ENCODE measurements at regions not wholly inside any gene's neighbourhood (a gene's known extent, or its start where the extent isn't known, plus 50 kb on each side); places are given as distances from the start of the nearest gene placed in this dataset.

- Histone ChIP-seq H3K27ac (peak overlapping the region; percentile 11 to 86), H3K4me3 (no peak overlapping the region)
- DNase-seq (ENCODE audit: low spot score) = peak; percentile 28
- TF ChIP-seq, protein P1, sequence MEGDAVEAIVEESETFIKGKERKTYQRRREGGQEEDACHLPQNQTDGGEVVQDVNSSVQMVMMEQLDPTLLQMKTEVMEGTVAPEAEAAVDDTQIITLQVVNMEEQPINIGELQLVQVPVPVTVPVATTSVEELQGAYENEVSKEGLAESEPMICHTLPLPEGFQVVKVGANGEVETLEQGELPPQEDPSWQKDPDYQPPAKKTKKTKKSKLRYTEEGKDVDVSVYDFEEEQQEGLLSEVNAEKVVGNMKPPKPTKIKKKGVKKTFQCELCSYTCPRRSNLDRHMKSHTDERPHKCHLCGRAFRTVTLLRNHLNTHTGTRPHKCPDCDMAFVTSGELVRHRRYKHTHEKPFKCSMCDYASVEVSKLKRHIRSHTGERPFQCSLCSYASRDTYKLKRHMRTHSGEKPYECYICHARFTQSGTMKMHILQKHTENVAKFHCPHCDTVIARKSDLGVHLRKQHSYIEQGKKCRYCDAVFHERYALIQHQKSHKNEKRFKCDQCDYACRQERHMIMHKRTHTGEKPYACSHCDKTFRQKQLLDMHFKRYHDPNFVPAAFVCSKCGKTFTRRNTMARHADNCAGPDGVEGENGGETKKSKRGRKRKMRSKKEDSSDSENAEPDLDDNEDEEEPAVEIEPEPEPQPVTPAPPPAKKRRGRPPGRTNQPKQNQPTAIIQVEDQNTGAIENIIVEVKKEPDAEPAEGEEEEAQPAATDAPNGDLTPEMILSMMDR (IDR thresholded peaks at IDR 0.05) = no peak
Observed at GRCh38 chr18:59052965-59053820, 86.5 kb upstream of the SEC11C start.

DNA sequence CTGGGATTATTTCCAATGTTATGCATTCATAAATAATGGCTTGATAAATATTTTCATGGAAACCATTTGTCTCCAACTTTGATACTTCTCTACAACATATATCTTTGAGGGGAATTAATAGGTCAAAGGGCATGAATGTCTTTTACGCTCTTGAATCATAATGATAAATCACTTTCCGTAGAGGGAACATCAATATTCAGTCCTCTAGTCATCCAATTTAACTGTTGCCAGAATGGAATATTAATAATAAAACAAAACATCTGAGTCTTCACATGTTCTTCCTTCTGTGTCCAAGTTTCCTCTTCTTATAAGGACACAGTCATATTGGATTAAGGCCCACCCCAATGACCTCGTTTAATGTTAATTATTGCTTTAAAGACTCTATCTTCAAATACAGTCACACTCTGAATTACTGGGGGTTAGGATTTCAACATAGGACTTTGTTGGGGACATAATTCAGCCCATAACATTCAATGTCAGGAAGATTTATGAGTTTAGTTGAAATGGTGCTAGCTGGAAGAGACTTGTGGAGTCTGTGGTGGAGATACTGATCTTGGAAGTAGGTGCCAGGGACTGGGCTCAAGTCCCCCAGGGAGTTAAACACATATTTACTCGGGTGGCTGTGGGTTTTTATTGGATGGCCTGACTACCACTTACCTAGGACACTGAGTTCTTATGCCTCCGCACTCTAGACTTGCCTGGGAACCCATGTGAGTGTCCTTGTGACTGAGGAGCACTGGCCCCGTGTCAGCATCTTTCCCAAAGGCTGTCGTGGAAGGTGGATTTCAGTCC lies 85.0 kb upstream of the SEC11C start:
- peak; percentile 75 for DNase-seq (ENCODE audit: low spot score)
- Histone ChIP-seq H3K27ac (peak overlapping the region; percentile 66 to 73), H3K4me3 (no peak overlapping the region)
- TF ChIP-seq, protein P1 (IDR thresholded peaks at IDR 0.05) = no peak

GRCh38 chr18:59055345-59056032 lies 84.2 kb upstream of the SEC11C start:
- peak overlapping the region; percentile 66 to 73 for H3K27ac ChIP-seq
- peak; percentile 68 for DNase-seq (ENCODE audit: low spot score)
- H3K4me3 ChIP-seq = no peak overlapping the region
- TF ChIP-seq, protein P1 (IDR thresholded peaks at IDR 0.05) = no peak

- TF ChIP-seq, protein P1 (IDR thresholded peaks at IDR 0.05) = peak; percentile 79
- Histone ChIP-seq H3K27ac (peak overlapping the region in 1 of 2 donors; percentile 73), H3K4me3 (no peak overlapping the region)
- peak; percentile 79 for DNase-seq (ENCODE audit: low spot score)
Observed at GRCh38 chr18:59056706-59057492, 82.8 kb upstream of the SEC11C start.

DNA sequence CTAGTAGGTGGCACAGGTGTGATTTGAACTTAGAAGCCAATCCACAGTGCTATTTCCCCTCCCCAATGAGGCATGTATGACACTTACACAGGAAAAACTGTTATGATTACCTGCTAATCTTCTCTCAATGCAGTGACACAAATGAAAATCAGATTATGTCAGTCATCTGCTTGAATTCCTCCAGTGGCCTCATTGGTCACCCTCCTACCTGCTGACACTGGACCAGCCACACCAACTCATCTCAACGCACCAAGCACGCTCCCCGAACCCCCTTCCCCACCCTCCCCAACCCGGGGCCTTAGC lies 82.2 kb upstream of the SEC11C start:
- no peak for DNase-seq (ENCODE audit: low spot score)
- TF ChIP-seq, protein P1 (IDR thresholded peaks at IDR 0.05) = no peak
- H3K4me3 ChIP-seq = no peak overlapping the region
- no peak overlapping the region for H3K27ac ChIP-seq

DNA sequence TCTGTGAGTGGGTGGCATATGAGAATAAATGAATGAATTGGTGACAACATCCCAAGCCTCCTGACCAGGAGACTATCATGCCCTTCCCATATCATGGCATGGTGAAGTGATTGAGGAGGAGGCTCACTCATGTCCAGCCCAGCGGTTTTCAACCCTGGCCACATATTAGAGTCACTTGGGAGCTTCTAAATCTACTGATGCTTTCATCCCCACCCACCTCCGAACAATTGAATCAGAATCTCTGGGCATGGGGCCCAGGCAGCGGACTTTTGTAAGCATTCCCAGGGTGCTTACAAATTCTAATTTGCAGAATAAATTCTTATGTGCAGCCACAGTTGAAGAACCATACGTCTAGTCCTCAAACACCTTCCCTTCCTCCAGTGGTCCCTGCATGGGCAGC lies 81.7 kb upstream of the SEC11C start:
- H3K27ac ChIP-seq = peak overlapping the region in 1 of 2 donors; percentile 3
- no peak overlapping the region for H3K4me3 ChIP-seq
- peak; percentile 71 for DNase-seq (ENCODE audit: low spot score)
- TF ChIP-seq, protein P1 (IDR thresholded peaks at IDR 0.05) = no peak
